G401.6 (cell line): ENCODE measurements at regions not wholly inside any gene's neighbourhood (a gene's known extent, or its start where the extent isn't known, plus 50 kb on each side); places are given as distances from the start of the nearest gene placed in this dataset.
"Not testable (repeated sequence)": the region's sequence is repeated elsewhere in the genome, so short reads cannot be mapped to it uniquely, and the experiment has no call there.

Experiments
- FAIRE-seq: peaks from 2 replicates; lab custom pipeline; 2012; peaks lifted over from hg19 to GRCh38; lab: Jason Lieb, UNC

DNA sequence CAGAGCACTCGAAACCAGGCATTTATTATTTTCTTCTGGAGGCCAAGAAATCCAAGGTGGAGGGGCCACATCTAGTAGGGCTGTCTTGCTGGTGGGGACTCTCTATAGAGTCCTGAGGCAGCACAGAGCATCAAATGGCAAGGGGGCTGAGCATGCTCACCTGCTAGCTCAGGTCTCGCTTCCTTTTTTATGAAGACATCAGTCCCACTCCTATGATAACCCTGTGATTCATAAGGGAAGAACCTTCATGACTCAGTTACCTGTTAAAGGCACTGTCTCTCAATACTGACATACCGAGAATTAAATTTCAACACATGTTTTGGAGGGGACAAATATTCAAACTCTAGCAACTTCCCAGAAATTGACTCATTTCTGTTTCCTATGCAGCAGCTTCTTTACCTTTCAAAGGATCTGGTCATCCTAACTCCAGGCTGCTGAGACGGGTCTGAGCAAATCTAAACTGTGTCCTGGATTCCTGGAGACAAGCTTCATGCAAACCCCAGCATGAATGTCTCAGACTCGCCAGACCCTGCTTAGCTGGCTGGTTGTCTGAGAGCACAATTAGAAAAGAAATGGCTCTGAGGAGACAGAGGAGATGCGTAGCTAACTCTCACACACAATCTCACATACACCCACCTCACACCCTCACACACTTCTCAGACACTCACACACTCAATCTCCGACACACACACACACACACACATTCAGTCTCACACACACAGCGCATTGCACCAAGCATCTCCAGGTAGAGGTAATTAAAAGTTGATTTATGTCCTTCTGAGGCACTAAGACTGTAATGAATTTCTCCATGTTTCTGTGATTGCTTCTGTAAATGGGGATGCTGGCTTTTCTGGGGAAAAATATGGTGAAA is 280.8 kb downstream of the BCL2L11 start:
- FAIRE-seq, result not testable (repeated sequence)

GRCh38 chr2:111402450-111402849 is 281.7 kb downstream of the BCL2L11 start:
- not testable (repeated sequence) for FAIRE-seq

DNA sequence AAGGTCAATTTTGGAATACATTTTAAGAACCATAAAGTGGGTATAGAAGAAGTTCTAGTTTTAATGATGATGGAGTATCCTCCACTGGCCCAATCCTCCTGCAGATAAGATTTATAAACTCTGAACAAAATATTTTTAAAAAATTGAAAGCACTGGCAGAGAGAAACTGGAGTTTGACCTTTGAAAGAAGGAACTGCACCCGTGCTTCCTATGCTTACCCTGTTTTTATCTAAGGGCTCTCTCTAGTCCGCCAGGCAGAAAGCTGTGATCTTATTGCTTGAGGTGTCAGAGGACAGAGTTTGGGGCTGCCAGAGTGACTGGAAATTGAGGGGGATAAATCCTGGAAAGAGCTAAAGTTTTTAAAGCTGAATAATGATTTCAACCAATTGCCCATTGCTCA is 282.6 kb downstream of the BCL2L11 start:
- not testable (repeated sequence) for FAIRE-seq

DNA sequence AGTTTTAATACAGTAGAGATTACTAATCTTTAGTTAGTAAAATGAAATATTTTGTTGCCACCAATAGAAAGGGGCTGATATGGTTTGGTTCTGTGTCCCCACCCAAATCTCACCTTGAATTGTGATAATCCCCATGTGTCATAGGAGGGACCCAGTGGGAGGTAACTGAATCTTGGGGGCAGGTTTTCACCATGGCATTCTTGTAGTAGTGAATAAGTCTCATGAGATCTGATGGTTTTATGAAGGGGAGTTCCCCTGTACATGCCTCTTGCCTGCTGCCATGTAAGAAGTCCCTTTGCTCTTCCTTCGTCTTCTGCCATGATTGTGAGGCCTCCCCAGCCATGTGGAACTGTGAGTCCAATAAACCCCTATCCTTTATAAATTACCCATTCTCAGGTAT is 285.9 kb downstream of the BCL2L11 start:
- FAIRE-seq, result not testable (repeated sequence)

- not testable (repeated sequence) for FAIRE-seq
Measured at GRCh38 chr2:111407632-111408194, 287.0 kb downstream of the BCL2L11 start.

GRCh38 chr2:111410868-111411406 is 290.2 kb downstream of the BCL2L11 start:
- FAIRE-seq, result not testable (repeated sequence)

- FAIRE-seq, result not testable (repeated sequence)
Measured at GRCh38 chr2:111411867-111412681, 291.4 kb downstream of the BCL2L11 start.

DNA sequence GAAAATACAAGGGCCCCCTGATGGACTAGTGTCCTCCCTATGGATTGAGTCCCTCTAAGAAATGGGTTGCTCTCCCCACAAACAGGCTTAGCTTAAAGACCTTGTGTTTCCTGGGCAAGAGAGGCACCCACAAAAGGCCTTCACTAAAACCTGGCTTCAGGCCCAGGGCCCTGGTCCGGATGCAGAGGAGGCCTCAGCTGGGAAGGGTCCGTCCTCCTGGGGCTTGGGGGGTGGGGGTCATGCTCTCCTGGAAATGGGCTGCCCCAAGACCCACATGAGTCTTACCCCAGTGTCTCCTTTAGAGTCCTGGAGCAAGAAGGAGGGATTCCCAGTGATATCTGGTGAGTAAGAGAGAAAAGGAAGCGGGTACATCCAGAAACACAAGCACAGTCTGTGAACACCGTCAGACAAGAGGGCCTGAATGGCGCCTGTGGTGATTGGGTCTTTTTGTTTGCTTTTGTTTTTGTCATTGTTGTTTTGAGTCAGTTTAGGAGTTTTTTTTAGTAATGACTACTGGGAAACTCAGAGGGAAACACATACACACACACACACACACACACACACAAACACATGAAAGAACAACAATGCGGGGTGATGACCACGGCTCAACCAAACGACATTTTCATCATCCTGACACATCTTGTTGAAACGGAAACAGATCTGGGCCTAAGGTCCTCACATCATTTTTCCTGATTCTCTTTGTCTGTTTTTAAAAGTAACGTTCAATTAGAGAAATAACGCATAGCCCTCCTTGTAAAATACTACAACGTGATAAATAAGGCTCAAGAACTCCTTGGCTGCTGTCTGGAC is 292.3 kb downstream of the BCL2L11 start:
- FAIRE-seq, result not testable (repeated sequence)

DNA sequence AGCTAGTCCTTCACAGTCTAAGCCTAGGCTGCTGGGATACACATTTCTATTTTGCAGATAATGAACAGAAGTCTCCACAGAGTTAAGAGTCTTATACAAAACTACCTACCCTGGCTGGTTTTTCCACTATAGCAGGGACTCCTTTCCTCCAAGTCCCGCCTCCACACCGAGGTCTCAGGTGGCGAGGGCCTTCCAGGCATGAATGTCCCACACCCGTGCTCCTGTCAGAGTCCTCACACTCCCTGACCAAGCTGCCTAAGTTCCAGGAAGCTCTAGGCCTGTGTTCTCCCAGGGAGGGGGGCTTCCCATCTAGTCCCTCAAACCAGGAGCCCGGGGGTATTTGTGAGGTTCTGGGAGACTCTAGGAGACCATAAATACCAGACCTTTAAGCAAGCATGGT is 293.2 kb downstream of the BCL2L11 start:
- not testable (repeated sequence) for FAIRE-seq

DNA sequence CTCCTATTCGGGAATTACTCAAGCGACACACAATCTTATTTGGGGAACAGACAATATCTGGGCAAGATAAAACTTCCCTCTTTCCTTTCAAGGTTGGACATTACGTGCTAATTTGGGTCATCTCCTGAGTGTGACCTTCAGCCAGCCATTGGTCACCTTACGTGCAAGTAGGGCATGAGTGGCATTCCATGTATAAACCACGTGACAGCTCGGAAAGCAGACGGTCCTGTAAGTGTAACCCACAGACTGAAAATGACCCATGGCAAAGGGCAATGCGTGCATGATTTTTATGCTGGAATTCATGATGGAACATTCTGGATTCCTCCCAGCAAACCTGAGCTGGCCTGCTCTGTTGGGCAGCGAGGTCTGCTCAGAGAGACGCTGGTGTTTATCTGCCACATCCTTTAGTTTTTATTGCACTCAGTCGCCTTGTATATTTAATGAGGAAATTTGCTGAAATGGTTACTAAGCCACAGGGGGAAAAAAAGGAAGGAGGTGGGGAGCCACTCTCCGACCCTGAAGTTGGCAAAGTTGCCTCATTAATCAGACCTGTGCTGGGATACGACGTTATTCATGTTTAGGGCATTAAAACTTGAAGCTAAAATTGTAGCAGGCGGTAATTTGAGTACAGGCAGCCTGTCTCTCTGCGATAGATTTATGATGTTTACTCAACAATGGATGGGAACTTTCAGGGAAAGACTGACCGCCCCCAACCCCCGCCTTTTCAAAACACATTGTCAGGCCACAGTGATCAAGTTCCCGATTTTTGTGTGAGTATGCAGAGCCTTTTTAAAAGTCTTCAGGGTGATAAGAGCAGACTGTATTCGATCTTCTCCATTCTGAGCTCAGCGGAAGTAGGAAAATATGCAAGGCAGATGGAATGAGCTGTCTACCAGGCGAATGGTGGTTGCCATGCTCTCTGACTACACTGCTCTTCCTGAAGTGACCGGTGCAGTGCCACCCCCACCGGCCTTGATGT is 295.3 kb downstream of the BCL2L11 start:
- not testable (repeated sequence) for FAIRE-seq

DNA sequence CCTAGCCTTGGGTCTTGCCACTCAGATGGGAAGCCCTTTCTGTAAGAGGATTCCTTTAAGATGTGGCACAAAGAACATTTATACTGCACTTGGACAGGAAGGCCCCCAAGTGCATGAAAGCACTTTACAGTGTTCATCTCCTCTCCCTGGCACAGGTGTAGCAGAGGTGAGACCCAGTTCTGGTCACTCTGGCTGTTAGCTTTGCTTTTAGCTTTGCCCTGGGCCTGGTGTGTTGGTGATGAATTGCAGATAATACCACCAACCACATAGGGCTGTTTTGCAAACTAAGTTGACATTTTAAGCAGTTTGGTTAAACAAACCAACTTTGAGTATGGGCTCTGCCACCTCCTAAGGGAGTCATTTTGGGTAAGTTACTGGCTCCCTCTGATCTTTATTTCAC is 296.3 kb downstream of the BCL2L11 start:
- not testable (repeated sequence) for FAIRE-seq

DNA sequence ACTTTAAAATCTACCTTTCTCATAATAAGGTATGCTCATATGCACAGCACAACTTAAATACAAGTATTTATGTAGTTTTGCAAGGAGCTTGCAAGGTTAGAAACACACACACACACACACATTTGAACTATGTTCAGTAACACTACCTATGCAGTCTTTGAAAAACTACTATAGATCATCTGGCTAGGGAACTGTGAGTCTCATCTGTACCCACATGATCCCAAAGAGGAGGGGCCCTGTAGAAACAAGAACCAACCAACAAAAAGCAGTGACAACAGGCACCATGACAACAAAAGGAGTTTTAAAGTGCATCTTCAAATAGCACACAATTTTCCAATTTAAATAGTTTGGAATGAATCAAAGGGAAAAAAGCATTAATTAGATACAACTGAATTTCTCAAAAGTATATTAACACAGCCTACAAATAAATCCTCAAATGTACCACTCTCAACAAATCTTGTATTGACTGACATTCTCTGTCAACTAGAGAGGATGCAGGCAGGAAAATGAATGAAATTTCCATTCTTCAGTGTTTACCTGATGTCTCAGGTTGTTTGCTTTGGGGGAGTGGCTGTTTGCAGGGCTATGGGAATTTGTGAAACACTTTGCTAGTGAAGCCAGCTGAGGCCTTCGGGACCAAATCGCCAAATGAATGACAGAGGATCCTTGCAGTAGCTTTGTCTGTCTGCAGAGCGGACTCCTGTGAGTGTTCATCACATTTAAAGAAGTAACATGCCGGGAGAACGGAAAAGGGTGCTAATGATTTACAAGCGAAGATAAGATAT is 297.6 kb downstream of the BCL2L11 start:
- not testable (repeated sequence) for FAIRE-seq

DNA sequence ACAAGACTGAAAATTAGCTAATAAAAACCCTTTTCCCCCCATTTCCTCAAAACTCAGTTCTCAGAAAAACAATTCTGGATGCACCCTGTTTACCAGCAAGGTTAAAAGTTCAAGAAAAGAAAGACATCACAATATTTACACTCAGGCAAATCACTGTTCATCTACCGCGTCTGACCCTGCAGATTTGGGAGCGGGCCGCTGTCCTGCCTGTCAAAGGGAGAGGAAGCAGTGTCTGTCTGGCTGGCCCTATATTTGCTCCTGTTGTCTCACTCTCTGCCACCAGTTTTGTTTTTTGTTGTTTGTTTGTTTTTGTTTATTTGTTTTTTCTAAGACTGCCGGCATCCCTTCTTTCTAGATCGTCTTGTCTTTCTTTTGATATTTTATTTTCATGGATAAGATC is 299.4 kb downstream of the BCL2L11 start:
- FAIRE-seq, result not testable (repeated sequence)

DNA sequence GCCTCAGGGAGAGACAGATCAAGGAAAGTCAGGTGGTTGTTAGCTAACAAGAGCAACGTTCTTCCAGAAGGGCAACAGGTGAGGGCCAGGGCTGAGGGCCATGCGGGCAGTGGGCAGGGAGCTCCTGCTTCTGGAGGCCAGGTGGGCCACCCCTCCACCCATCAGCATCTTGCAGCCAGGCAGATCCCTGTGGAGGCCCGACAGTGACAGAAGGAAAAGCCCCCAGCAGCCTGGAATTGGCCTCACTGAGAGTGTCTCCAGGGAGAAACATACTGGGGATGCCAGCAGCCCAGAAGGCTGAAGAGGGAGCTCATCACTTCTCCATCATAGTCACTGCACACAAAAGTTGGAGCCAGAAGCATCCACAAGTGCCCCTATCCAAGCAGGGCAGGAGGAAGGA is 300.1 kb downstream of the BCL2L11 start:
- FAIRE-seq, result not testable (repeated sequence)

DNA sequence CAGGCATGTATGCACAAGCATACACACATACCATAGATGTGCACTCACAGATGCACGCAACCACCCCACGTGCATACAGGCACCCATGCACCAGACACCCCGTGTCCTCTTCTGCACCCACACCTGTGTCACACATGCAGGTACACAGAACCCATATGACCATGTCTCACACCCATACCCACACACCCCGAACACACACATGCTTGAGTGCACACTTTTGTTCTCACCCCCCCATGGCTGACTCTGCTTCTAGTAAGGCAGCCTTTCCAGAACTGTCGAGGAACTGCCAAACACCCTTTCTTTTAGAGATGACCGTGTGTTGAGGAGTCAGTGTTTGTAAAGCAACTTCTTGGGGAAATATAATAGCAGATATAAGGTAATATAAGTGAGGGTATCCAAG is 301.2 kb downstream of the BCL2L11 start:
- FAIRE-seq, result not testable (repeated sequence)

DNA sequence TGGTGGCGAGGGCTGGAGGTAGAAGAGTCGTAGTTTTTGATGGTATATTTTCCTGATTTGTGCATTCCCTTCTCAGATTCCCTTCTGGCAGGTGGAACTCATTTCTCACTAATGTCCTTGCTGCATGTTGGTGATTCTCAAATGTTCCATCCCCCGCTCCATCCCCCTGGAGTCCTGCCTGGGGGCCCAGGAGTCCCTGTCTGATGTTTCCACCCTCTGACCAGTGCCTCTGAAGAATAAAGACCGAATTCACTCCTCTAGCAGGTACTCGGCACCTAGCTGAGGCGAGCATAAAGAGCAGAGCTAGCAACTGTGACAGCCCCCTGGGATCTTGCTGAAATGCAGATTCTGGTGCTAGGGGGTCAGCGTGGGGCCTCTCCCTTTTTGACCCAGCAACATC is 301.8 kb downstream of the BCL2L11 start:
- FAIRE-seq, result not testable (repeated sequence)

DNA sequence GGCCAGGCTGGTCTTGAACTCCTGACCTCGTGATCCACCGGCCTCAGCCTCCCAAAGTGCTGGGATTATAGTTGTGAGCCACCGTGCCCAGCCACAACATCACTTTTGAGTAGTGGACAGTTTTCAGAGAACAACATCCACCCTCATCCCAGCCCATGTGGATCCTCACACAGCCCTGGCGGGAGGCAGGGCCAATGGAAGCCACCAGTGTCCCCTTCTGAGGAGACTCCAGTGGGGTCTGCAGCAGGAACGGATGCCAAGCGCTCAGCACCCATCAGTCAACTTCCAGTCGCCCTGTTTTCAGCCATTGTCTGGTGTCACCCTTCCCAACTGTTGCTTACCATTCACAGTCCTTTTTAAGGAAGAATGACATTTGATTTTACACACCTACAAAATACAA is 302.5 kb downstream of the BCL2L11 start:
- not testable (repeated sequence) for FAIRE-seq

- not testable (repeated sequence) for FAIRE-seq
Measured at GRCh38 chr2:111424176-111424575, 303.5 kb downstream of the BCL2L11 start.

- not testable (repeated sequence) for FAIRE-seq
Measured at GRCh38 chr2:111424851-111425309, 304.2 kb downstream of the BCL2L11 start.
